Upper lobe of left lung (tissue), 6 donors: ENCODE measurements at regions not wholly inside any gene's neighbourhood (a gene's known extent, or its start where the extent isn't known, plus 50 kb on each side); places are given as distances from the start of the nearest gene placed in this dataset.
A peak's percentile ranks its signal among the peaks of the same experiment; 100 is the strongest.

Source experiments
- ATAC-seq, 2 donors: fragments of 200-7000 bp; cut with Tn5 transposase; one replicate each; pipeline ENCODE4 v1.9.1; 2022; ENCODE audit warnings: mild to moderate bottlenecking in 2 of 2, moderate library complexity in 2 of 2; ENCODE audit not compliant: low FRiP score in 2 of 2
- DNase-seq, 2 donors: peaks; one replicate each; pipeline ENCODE4 v3.0.0-alpha.2; 2019 to 2020
- H3K27ac ChIP-seq, 4 donors: fragments of 200-600 bp; sonication (generic); one replicate each; pipeline ENCODE4 v1.5.1; 2016 to 2019
- H3K27me3 ChIP-seq, 4 donors: fragments of 200-600 bp; sonication (generic); one replicate each; pipeline ENCODE4 v1.5.1; 2017 to 2019
- H3K36me3 ChIP-seq, 4 donors: fragments of 200-600 bp; sonication (generic); one replicate each; pipeline ENCODE4 v1.5.1; 2016 to 2019
- H3K4me1 ChIP-seq, 4 donors: fragments of 200-600 bp; sonication (generic); one replicate each; pipeline ENCODE4 v1.5.1; 2018 to 2019
- H3K4me3 ChIP-seq, 4 donors: fragments of 200-600 bp; sonication (generic); one replicate each; pipeline ENCODE4 v1.5.1; 2017 to 2019; ENCODE audit warnings: mild to moderate bottlenecking in 2 of 4, moderate library complexity in 1 of 4
- H3K9me3 ChIP-seq, 4 donors: fragments of 200-600 bp; sonication (generic); one replicate each; pipeline ENCODE4 v1.5.1; 2018 to 2019
- EP300 ChIP-seq, 4 donors: sonication (generic); formaldehyde crosslinking; IDR thresholded peaks; one replicate each; pipeline ENCODE4 v1.5.1; 2017; ENCODE audit warnings: antibody characterized with exemption in 4 of 4, control low read depth in 2 of 4
- POLR2A ChIP-seq, 4 donors: fragments of 450-650 bp; IDR thresholded peaks; one replicate each; pipeline ENCODE4 v1.5.1; 2016 to 2017; ENCODE audit warnings: antibody characterized with exemption in 4 of 4, mild to moderate bottlenecking in 2 of 4
- POLR2AphosphoS5 ChIP-seq, 2 donors: sonication (generic); formaldehyde crosslinking; IDR thresholded peaks; one replicate each; pipeline ENCODE4 v1.5.1; 2017; ENCODE audit warnings: antibody characterized with exemption in 2 of 2
- WGBS, 2 donors: methylation state at CpG; one replicate each; pipeline ENCODE4 v1.1.5; 2017 to 2018; 5-methylcytosine and 5-hydroxymethylcytosine counted together
- TF ChIP-seq, protein P1 (sequence below), 6 experiments: fragments of 450-650 bp in 4 of 6; fragments of 200-600 bp in 2 of 6; sonication (generic) in 2 of 6; IDR thresholded peaks; one replicate each; pipeline ENCODE4 v1.5.1; 2016 to 2019; ENCODE audit warnings: antibody characterized with exemption in 6 of 6
- donor health status: DM: no; HTN: no; CAD: no; lungs with moderate emphysema.
- donor health status: DM: no; HTN: yes; CAD: no; lungs with severe emphysema.

GRCh38 chr2:129465045-129465444 lies 514.4 kb upstream of the RAB6C start:
- no peak for DNase-seq
- H3K36me3 ChIP-seq, result no peaks in the 10 kb centered on the region

DNA sequence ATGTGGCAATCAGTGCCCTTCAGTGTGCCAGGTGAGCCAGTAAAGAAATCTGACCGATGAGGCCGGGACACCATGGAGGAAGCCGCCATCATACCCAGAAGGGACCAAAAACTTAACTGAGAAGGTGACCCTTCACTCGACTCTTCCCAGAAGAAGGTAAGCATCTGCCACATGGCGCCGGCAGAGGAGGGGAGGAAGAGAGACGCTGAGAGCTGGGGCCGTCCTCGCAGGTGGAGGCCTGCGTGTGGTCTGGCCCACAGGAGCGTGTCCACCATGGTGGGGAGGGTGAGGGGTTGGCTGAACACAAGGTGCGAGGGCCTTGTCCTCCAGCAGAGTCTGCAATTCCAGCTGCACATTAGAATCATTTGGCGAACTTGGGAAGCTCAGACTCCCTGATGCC lies 513.1 kb upstream of the RAB6C start:
- DNase-seq (peak in 1 of 2 donors; percentile 23), ATAC-seq (no peak)
- no peak overlapping the region for H3K27ac ChIP-seq
- no peaks in the 10 kb centered on the region for H3K36me3 ChIP-seq
- H3K27me3 ChIP-seq, result no peaks in the 10 kb centered on the region
- WGBS, 2 donors, result 86 to 93% methylated on average over 12 to 13 of the region's 13 CpGs
- TF ChIP-seq POLR2AphosphoS5 (IDR thresholded peaks at IDR 0.05) (no peak), EP300 (IDR thresholded peaks at IDR 0.05) (no peak), POLR2A (IDR thresholded peaks at IDR 0.05) (no peak)
- TF ChIP-seq, protein P1, sequence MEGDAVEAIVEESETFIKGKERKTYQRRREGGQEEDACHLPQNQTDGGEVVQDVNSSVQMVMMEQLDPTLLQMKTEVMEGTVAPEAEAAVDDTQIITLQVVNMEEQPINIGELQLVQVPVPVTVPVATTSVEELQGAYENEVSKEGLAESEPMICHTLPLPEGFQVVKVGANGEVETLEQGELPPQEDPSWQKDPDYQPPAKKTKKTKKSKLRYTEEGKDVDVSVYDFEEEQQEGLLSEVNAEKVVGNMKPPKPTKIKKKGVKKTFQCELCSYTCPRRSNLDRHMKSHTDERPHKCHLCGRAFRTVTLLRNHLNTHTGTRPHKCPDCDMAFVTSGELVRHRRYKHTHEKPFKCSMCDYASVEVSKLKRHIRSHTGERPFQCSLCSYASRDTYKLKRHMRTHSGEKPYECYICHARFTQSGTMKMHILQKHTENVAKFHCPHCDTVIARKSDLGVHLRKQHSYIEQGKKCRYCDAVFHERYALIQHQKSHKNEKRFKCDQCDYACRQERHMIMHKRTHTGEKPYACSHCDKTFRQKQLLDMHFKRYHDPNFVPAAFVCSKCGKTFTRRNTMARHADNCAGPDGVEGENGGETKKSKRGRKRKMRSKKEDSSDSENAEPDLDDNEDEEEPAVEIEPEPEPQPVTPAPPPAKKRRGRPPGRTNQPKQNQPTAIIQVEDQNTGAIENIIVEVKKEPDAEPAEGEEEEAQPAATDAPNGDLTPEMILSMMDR (IDR thresholded peaks at IDR 0.05), result no peak
- H3K4me1 ChIP-seq, result no peaks in the 10 kb centered on the region
- H3K9me3 ChIP-seq, result no peaks in the 10 kb centered on the region
- no peak overlapping the region for H3K4me3 ChIP-seq

More at GRCh38 chr2:129465045-129465444, 514.4 kb upstream of the RAB6C start:
- ATAC-seq, result no peak
- H3K27ac ChIP-seq, result no peak overlapping the region
- WGBS, 2 donors, result 85 to 92% methylated on average over 5 to 10 of the region's 11 CpGs
- no peak overlapping the region for H3K4me3 ChIP-seq
- no peaks in the 10 kb centered on the region for H3K27me3 ChIP-seq
- no peak for TF ChIP-seq POLR2AphosphoS5 (IDR thresholded peaks at IDR 0.05)
- TF ChIP-seq POLR2A (IDR thresholded peaks at IDR 0.05), result no peak
- no peak for TF ChIP-seq EP300 (IDR thresholded peaks at IDR 0.05)
- TF ChIP-seq, protein P1 (IDR thresholded peaks at IDR 0.05), result no peak
- H3K4me1 ChIP-seq, result no peaks in the 10 kb centered on the region
- H3K9me3 ChIP-seq, result no peaks in the 10 kb centered on the region

DNA sequence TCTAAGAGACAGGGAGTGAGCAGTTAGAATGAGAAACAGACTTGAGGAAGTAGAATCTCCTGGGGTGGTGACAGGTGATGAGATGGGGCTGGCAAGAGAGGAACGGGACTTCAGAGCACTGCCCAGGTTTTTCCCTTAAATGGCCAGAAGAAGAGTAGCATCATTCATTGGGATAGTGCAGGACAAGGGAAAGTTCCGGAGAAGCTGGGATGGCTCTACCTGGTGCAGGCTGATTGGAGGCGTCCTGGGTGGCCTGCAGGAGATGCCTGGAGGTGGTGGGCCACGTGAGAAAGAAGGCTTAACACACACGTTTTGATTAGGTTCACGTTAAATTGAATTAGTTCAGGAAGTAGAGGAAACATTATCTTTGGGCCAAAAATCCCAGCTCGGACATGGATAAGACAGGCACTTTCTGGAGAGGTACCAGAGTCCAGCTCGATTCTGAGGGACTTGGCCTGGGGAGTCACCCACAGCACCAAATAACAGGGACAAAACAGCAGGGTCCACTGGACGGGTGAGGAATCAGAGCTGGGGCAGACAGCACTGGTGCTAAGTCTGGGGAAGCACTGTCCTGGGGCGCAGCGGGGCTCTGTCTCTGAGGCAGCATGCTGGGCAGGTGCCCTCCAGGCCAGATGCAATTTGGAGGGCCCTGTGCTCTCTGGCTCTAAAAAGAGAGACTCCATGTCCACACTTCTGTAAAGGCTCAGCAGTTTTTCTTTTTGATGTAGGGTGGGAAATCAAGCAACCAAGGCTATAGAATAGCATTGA lies 512.3 kb upstream of the RAB6C start:
- TF ChIP-seq POLR2A (IDR thresholded peaks at IDR 0.05) (no peak), POLR2AphosphoS5 (IDR thresholded peaks at IDR 0.05) (no peak), EP300 (IDR thresholded peaks at IDR 0.05) (no peak)
- TF ChIP-seq, protein P1 (IDR thresholded peaks at IDR 0.05), result no peak
- ATAC-seq (no peak), DNase-seq (peak in 1 of 2 donors; percentile 22)
- Histone ChIP-seq H3K4me1 (no peaks in the 10 kb centered on the region), H3K4me3 (no peak overlapping the region), H3K27me3 (no peaks in the 10 kb centered on the region), H3K27ac (no peak overlapping the region), H3K36me3 (no peaks in the 10 kb centered on the region), H3K9me3 (no peaks in the 10 kb centered on the region)
- WGBS, 2 donors, result 72 to 75% methylated on average over 11 of the region's 11 CpGs

DNA sequence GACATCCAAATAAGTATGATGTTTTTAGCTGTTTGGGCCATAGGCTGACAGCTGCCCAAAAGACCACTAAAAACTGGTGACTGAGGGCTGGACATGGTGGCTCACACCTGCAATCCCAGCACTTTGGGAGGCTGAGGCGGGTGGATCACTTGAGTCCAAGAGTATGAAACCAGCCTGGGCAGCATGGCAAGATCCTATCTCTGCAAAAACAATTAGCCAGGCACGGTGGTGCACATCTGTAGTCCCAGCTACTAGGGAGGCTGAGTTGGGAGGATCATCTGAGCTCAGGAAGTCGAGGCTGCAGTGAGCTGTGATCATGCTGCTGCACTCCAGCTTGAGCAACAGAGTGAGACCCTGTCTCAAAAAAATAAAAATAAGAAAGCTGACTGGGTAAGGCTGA lies 511.5 kb upstream of the RAB6C start:
- H3K4me1 ChIP-seq, result no peaks in the 10 kb centered on the region
- DNase-seq, result no peak
- TF ChIP-seq, protein P1 (IDR thresholded peaks at IDR 0.05), result no peak
- TF ChIP-seq POLR2AphosphoS5 (IDR thresholded peaks at IDR 0.05) (no peak), POLR2A (IDR thresholded peaks at IDR 0.05) (no peak), EP300 (IDR thresholded peaks at IDR 0.05) (no peak)
- H3K27ac ChIP-seq, result no peak overlapping the region
- H3K36me3 ChIP-seq, result no peaks in the 10 kb centered on the region
- ATAC-seq, result no peak
- H3K27me3 ChIP-seq, result no peaks in the 10 kb centered on the region
- no peaks in the 10 kb centered on the region for H3K9me3 ChIP-seq
- 73 to 77% methylated on average over 3 of the region's 3 CpGs for WGBS, 2 donors
- H3K4me3 ChIP-seq, result no peak overlapping the region

- H3K4me3 ChIP-seq, result no peak overlapping the region
- TF ChIP-seq EP300 (IDR thresholded peaks at IDR 0.05), result no peak
- TF ChIP-seq POLR2AphosphoS5 (IDR thresholded peaks at IDR 0.05), result no peak
- TF ChIP-seq POLR2A (IDR thresholded peaks at IDR 0.05), result no peak
- TF ChIP-seq, protein P1 (IDR thresholded peaks at IDR 0.05), result no peak
Observed at GRCh38 chr2:129468879-129469278, 510.6 kb upstream of the RAB6C start.

More at GRCh38 chr2:129468879-129469278, 510.6 kb upstream of the RAB6C start:
- Histone ChIP-seq H3K27me3 (no peaks in the 10 kb centered on the region), H3K27ac (no peak overlapping the region), H3K4me1 (no peaks in the 10 kb centered on the region), H3K36me3 (no peaks in the 10 kb centered on the region), H3K9me3 (no peaks in the 10 kb centered on the region)
- ATAC-seq (no peak), DNase-seq (no peak)
- WGBS, 2 donors, result 91 to 94% methylated on average over 5 of the region's 5 CpGs
